Suprapubic skin (tissue), 4 donors: ENCODE measurements at regions not wholly inside any gene's neighbourhood (a gene's known extent, or its start where the extent isn't known, plus 50 kb on each side); places are given as distances from the start of the nearest gene placed in this dataset.

Experiments
- DNase-seq, 2 donors: peaks; one replicate each; pipeline ENCODE4 v3.0.0-alpha.2; 2019; ENCODE audit warnings: low spot score in 2 of 2
- H3K27ac ChIP-seq: fragments of 200-600 bp; sonication (generic); one replicate; pipeline ENCODE4 v1.5.1; 2019
- H3K27me3 ChIP-seq: fragments of 200-600 bp; sonication (generic); one replicate; pipeline ENCODE4 v1.5.1; 2019
- H3K36me3 ChIP-seq: fragments of 200-600 bp; sonication (generic); one replicate; pipeline ENCODE4 v1.5.1; 2019
- H3K4me1 ChIP-seq: fragments of 200-600 bp; sonication (generic); one replicate; pipeline ENCODE4 v1.5.1; 2019
- H3K4me3 ChIP-seq: fragments of 200-600 bp; sonication (generic); one replicate; pipeline ENCODE4 v1.5.1; 2019; ENCODE audit warnings: mild to moderate bottlenecking
- H3K9me3 ChIP-seq: fragments of 200-600 bp; sonication (generic); one replicate; pipeline ENCODE4 v1.5.1; 2019
- EP300 ChIP-seq: sonication (generic); formaldehyde crosslinking; IDR thresholded peaks from one replicate; pipeline ENCODE4 v1.6.1; 2017; ENCODE audit warnings: antibody characterized with exemption
- POLR2A ChIP-seq, 2 donors: fragments of 450-650 bp; IDR thresholded peaks; one replicate each; pipeline ENCODE4 v1.6.1; 2017; ENCODE audit warnings: antibody characterized with exemption in 2 of 2, mild to moderate bottlenecking in 2 of 2, moderate library complexity in 2 of 2
- POLR2AphosphoS5 ChIP-seq, 3 donors: sonication (generic); formaldehyde crosslinking; IDR thresholded peaks; one replicate each; pipeline ENCODE4 v1.6.1; 2017; ENCODE audit warnings: antibody characterized with exemption in 3 of 3
- WGBS: methylation state at CpG from one replicate; pipeline ENCODE4 v1.1.5; 2018; 5-methylcytosine and 5-hydroxymethylcytosine counted together
- TF ChIP-seq, protein P1 (sequence below), 2 donors: fragments of 200-600 bp in 1 of 2; fragments of 450-650 bp in 1 of 2; sonication (generic) in 1 of 2; IDR thresholded peaks; one replicate each; pipeline ENCODE4 v1.5.1; 2016 to 2019; ENCODE audit warnings: antibody characterized with exemption in 2 of 2, mild to moderate bottlenecking in 1 of 2, moderate library complexity in 1 of 2

DNA sequence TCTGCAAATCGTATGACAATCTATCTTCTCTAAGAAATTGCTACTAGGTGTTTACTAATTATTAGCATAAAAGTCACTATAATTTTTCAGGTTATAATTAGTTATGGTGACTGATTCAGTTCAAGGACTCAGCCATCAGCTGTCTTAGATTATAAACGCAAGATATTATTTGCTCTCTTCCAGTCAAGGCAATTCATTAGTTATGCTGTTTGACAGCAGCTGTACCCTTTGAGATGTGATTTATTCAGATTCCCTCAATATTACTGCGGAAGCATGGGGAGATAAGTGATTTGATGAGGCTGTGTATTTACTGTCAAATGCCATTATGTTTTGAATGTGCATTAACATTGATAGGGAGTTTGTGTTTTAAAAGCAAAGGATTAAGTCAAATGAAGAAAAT lies 558.9 kb upstream of the FSIP2 start:
- H3K4me1 ChIP-seq = no peaks in the 10 kb centered on the region

DNA sequence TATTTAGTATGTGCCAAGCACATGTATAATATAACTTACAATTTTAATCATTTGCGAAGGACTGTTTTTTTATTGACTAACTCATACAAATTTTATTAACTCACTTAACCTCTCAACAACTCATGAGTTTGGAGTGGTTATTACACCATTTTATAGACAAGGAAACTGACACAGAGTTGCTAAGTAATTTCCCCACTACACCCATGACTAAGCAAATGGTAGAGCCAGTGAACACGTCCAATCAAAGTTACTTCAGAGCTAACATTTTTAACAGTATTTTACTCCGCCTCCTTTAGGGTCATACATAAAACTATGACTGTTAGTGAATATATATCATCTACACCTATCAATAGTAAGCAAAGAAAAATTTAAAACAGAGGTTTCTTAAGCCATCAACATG lies 556.7 kb upstream of the FSIP2 start:
- Histone ChIP-seq H3K27me3 (no peaks in the 10 kb centered on the region), H3K36me3 (no peaks in the 10 kb centered on the region), H3K9me3 (no peaks in the 10 kb centered on the region), H3K4me1 (no peaks in the 10 kb centered on the region), H3K4me3 (no peak overlapping the region), H3K27ac (no peak overlapping the region)
- no peak for DNase-seq
- TF ChIP-seq EP300 (no peak), POLR2A (IDR thresholded peaks at IDR 0.05) (no peak), POLR2AphosphoS5 (IDR thresholded peaks at IDR 0.05) (no peak)
- TF ChIP-seq, protein P1, sequence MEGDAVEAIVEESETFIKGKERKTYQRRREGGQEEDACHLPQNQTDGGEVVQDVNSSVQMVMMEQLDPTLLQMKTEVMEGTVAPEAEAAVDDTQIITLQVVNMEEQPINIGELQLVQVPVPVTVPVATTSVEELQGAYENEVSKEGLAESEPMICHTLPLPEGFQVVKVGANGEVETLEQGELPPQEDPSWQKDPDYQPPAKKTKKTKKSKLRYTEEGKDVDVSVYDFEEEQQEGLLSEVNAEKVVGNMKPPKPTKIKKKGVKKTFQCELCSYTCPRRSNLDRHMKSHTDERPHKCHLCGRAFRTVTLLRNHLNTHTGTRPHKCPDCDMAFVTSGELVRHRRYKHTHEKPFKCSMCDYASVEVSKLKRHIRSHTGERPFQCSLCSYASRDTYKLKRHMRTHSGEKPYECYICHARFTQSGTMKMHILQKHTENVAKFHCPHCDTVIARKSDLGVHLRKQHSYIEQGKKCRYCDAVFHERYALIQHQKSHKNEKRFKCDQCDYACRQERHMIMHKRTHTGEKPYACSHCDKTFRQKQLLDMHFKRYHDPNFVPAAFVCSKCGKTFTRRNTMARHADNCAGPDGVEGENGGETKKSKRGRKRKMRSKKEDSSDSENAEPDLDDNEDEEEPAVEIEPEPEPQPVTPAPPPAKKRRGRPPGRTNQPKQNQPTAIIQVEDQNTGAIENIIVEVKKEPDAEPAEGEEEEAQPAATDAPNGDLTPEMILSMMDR (IDR thresholded peaks at IDR 0.05) = no peak
- WGBS = 83% methylated on average over 3 of the region's 3 CpGs

More for the DNA sequence above, 558.9 kb upstream of the FSIP2 start:
- no peaks in the 10 kb centered on the region for H3K36me3 ChIP-seq
- no peaks in the 10 kb centered on the region for H3K27me3 ChIP-seq
- TF ChIP-seq, protein P1 (IDR thresholded peaks at IDR 0.05) = no peak
- TF ChIP-seq POLR2AphosphoS5 (IDR thresholded peaks at IDR 0.05) (no peak), EP300 (no peak), POLR2A (IDR thresholded peaks at IDR 0.05) (no peak)
- 56% methylated on average over 3 of the region's 3 CpGs for WGBS
- H3K4me3 ChIP-seq = no peak overlapping the region
- no peaks in the 10 kb centered on the region for H3K9me3 ChIP-seq
- H3K27ac ChIP-seq = no peak overlapping the region
- no peak for DNase-seq

DNA sequence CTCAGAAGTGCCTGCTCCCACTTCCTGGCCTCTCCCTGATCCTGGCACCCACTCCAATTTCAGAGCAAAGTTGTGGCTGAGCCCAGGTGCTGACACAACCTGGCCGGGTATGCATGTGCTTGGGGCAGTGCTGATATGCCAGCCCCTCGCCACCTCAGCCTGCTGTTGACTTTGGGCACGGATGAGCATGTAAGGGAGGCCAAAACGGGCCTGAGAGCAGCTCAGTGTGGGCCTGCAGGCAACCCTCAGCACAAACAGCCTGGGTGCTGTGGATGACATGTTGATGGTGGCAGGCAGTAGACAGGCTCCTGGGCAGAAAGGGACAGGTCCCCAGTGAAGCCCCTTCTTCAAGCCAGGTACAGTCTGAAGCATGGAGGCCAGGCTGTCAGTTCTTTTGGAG lies 553.6 kb upstream of the FSIP2 start:
- no peaks in the 10 kb centered on the region for H3K36me3 ChIP-seq
- H3K4me1 ChIP-seq = no peaks in the 10 kb centered on the region
- H3K27me3 ChIP-seq = no peaks in the 10 kb centered on the region
- TF ChIP-seq, protein P1 (IDR thresholded peaks at IDR 0.05) = no peak
- DNase-seq = no peak
- no peak overlapping the region for H3K4me3 ChIP-seq
- no peak overlapping the region for H3K27ac ChIP-seq
- WGBS = 73% methylated on average over 4 of the region's 4 CpGs
- H3K9me3 ChIP-seq = no peaks in the 10 kb centered on the region

DNA sequence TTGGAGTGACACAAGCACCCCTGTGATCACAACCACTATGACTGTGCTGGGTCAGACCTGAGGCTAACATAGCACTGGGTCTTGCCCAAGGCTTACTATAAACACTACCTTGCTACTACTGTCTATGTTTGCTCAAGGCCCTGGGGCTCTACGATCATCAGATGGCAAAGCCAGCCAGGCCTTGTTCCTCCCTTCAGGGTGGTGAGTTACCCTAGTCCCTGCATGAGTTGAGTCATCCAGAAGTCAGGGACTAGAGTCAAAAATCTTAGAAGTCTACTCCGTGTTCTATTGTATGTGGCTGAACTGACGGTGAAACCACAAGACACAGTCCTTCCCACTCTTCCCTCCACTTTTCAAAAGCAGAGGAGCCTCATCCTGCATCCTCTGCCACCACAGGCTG lies 551.2 kb upstream of the FSIP2 start:
- TF ChIP-seq EP300 (no peak), POLR2A (IDR thresholded peaks at IDR 0.05) (no peak), POLR2AphosphoS5 (IDR thresholded peaks at IDR 0.05) (no peak)
- TF ChIP-seq, protein P1 (IDR thresholded peaks at IDR 0.05) = no peak
- WGBS = 89% methylated on average over 3 of the region's 3 CpGs

DNA sequence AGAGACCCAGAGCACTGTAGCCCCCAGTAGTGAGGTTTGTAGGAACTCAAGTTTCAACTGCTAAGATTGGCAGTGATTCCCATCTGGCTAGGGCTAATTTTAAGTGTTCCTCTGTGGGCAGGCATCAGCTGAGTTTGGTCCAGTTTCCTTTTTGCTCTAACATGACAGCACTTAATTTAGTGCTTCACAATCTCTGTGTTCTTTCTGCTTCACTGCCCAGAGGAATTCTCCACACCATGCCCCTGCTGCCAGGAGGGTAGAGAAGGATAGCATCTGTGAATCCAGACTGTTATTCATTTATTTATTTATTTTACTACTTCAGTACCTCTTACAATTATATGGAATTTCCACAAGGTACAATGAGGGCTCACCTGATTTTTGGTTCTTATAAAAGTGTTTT lies 549.9 kb upstream of the FSIP2 start:
- DNase-seq = no peak
- no peak overlapping the region for H3K4me3 ChIP-seq
- no peaks in the 10 kb centered on the region for H3K27me3 ChIP-seq
- H3K9me3 ChIP-seq = no peaks in the 10 kb centered on the region
- H3K27ac ChIP-seq = no peak overlapping the region
- TF ChIP-seq POLR2AphosphoS5 (IDR thresholded peaks at IDR 0.05) = no peak
- TF ChIP-seq POLR2A (IDR thresholded peaks at IDR 0.05) = no peak
- no peak for TF ChIP-seq EP300
- TF ChIP-seq, protein P1 (IDR thresholded peaks at IDR 0.05) = no peak
- H3K36me3 ChIP-seq = no peaks in the 10 kb centered on the region
- H3K4me1 ChIP-seq = no peaks in the 10 kb centered on the region

More for the DNA sequence above, 551.2 kb upstream of the FSIP2 start:
- H3K4me3 ChIP-seq = no peak overlapping the region
- no peaks in the 10 kb centered on the region for H3K9me3 ChIP-seq
- no peaks in the 10 kb centered on the region for H3K36me3 ChIP-seq
- H3K4me1 ChIP-seq = no peaks in the 10 kb centered on the region
- H3K27me3 ChIP-seq = no peaks in the 10 kb centered on the region
- no peak for DNase-seq
- H3K27ac ChIP-seq = no peak overlapping the region
